ENCODE measurements at regions not wholly inside any gene's neighbourhood (a gene's known extent, or its start where the extent isn't known, plus 50 kb on each side); places are given as distances from the start of the nearest gene placed in this dataset.

DNA sequence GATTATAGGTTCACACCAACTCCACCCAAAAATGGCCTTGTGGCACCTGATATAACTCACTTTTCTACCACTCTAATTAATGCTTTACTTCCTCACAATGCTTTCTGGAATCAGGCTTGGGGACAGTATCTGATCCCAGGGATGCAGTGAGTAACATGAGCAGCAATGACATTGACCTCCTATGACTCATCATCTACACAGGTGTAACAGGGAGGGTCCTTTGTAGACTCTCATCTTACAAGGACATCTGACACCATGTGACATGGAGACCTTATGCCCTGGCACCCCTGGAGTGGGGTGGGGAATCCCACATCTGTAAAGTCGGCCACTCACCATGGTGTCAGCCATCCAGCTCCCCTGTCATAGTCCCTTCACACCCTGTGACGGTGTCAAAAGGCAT, 586.4 kb downstream of the MED13L start:
- TF ChIP-seq HDGF (IDR thresholded peaks at IDR 0.05; ENCODE audit: borderline replicate concordance) (no peak), ELF4 (IDR thresholded peaks at IDR 0.05) (no peak), FOXK2 (IDR thresholded peaks at IDR 0.05) (no peak)
